ENCODE measurements at regions not wholly inside any gene's neighbourhood (a gene's known extent, or its start where the extent isn't known, plus 50 kb on each side); places are given as distances from the start of the nearest gene placed in this dataset.

DNA sequence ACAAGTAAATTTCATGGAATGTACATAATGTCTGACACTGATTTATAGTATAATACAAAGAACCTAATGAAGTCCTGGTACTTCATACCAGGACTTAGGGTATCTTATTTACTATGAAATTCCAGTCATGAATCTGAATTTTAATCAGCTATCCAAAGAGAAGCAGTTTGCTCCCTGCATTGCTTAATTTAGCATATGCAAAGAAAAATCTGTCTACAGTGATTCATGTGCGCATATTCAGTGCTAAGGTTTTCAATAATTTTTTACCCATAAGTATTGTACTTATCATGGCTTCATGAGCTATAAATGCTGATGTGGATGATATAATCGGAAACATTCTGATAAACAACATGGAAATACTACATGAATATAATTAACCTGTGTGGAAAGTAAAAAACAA lies 185.6 kb upstream of the ARHGAP42 start:
- no peaks in the 10 kb centered on the region for H3K27me3 ChIP-seq (ENCODE audit: insufficient read depth, low read length)
- H3K36me3 ChIP-seq (ENCODE audit: insufficient read depth, low read length), result no peaks in the 10 kb centered on the region
- DNase-seq (ENCODE audit: insufficient read length, low spot score, missing footprints), result no peak
- no peaks in the 10 kb centered on the region for H3K9me3 ChIP-seq (ENCODE audit: low read depth, low read length)
- TF ChIP-seq, protein P1, sequence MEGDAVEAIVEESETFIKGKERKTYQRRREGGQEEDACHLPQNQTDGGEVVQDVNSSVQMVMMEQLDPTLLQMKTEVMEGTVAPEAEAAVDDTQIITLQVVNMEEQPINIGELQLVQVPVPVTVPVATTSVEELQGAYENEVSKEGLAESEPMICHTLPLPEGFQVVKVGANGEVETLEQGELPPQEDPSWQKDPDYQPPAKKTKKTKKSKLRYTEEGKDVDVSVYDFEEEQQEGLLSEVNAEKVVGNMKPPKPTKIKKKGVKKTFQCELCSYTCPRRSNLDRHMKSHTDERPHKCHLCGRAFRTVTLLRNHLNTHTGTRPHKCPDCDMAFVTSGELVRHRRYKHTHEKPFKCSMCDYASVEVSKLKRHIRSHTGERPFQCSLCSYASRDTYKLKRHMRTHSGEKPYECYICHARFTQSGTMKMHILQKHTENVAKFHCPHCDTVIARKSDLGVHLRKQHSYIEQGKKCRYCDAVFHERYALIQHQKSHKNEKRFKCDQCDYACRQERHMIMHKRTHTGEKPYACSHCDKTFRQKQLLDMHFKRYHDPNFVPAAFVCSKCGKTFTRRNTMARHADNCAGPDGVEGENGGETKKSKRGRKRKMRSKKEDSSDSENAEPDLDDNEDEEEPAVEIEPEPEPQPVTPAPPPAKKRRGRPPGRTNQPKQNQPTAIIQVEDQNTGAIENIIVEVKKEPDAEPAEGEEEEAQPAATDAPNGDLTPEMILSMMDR (IDR thresholded peaks at IDR 0.05; ENCODE audit: extremely low read depth, low read depth, low read length), result no peak
- no peak overlapping the region for H2AFZ ChIP-seq (ENCODE audit: low read length)
- no peaks in the 10 kb centered on the region for H3K79me2 ChIP-seq (ENCODE audit: insufficient read depth, low read length)
- H4K20me1 ChIP-seq (ENCODE audit: insufficient read depth, low read length), result no peaks in the 10 kb centered on the region
- no peaks in the 10 kb centered on the region for H3K4me1 ChIP-seq (ENCODE audit: insufficient read depth, low read length)
- H3K4me3 ChIP-seq (ENCODE audit: insufficient read depth, low read length), result no peak overlapping the region
- no peak overlapping the region for H3K27ac ChIP-seq (ENCODE audit: low read depth, low read length)
- no peak overlapping the region for H3K4me2 ChIP-seq (ENCODE audit: insufficient read depth, low read length)

DNA sequence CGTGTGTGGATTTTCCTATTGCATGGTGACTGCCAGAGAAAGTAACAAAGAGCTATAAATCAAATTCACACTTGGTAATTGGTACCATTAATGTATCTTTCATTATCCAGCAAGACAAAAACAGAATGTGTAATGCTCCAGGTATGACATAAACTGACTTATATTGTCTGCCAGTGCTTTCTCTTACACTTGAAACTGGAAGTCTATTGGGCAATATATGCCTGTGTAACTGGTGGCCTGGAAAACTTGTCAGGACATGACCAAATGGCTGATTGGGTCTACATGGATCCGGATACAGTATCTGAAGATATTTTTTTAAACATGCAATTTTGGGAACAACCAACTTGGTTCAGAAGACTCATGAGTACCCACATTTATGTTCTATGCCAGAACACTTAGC lies 174.6 kb upstream of the ARHGAP42 start:
- H3K4me1 ChIP-seq (ENCODE audit: insufficient read depth, low read length), result no peaks in the 10 kb centered on the region
- TF ChIP-seq, protein P1 (IDR thresholded peaks at IDR 0.05; ENCODE audit: extremely low read depth, low read depth, low read length), result no peak
- H3K27ac ChIP-seq (ENCODE audit: low read depth, low read length), result no peak overlapping the region
- no peaks in the 10 kb centered on the region for H3K27me3 ChIP-seq (ENCODE audit: insufficient read depth, low read length)
- H3K79me2 ChIP-seq (ENCODE audit: insufficient read depth, low read length), result no peaks in the 10 kb centered on the region
- no peak for DNase-seq (ENCODE audit: insufficient read length, low spot score, missing footprints)
- no peaks in the 10 kb centered on the region for H3K9me3 ChIP-seq (ENCODE audit: low read depth, low read length)
- H3K4me2 ChIP-seq (ENCODE audit: insufficient read depth, low read length), result no peak overlapping the region
- H4K20me1 ChIP-seq (ENCODE audit: insufficient read depth, low read length), result no peaks in the 10 kb centered on the region
- no peaks in the 10 kb centered on the region for H3K36me3 ChIP-seq (ENCODE audit: insufficient read depth, low read length)
- H3K4me3 ChIP-seq (ENCODE audit: insufficient read depth, low read length), result no peak overlapping the region
- H2AFZ ChIP-seq (ENCODE audit: low read length), result no peak overlapping the region

DNA sequence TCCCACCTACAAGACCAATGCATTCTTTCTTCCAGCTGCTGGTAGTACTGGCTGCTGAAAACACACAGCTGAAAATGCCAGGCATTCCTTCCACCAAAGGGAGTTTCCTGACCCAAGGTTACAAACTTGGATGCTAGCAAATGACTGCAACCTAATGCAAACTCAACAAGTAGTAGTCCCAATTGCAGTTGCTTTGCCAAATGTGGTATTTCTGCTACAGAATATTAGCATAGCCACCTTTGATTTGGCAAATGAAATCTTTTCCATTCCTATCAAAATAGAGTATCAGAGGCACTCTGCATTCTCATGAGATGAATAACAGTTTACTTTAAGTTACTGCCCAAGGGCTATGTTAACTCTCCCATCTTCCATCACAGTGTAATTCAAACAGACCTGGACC lies 172.0 kb upstream of the ARHGAP42 start:
- Histone ChIP-seq H3K4me1 (ENCODE audit: insufficient read depth, low read length) (no peaks in the 10 kb centered on the region), H2AFZ (ENCODE audit: low read length) (no peak overlapping the region), H3K36me3 (ENCODE audit: insufficient read depth, low read length) (no peaks in the 10 kb centered on the region), H3K4me2 (ENCODE audit: insufficient read depth, low read length) (no peak overlapping the region), H4K20me1 (ENCODE audit: insufficient read depth, low read length) (no peaks in the 10 kb centered on the region), H3K4me3 (ENCODE audit: insufficient read depth, low read length) (no peak overlapping the region), H3K79me2 (ENCODE audit: insufficient read depth, low read length) (no peaks in the 10 kb centered on the region), H3K9me3 (ENCODE audit: low read depth, low read length) (no peaks in the 10 kb centered on the region), H3K27me3 (ENCODE audit: insufficient read depth, low read length) (no peaks in the 10 kb centered on the region), H3K27ac (ENCODE audit: low read depth, low read length) (no peak overlapping the region)
- TF ChIP-seq, protein P1 (IDR thresholded peaks at IDR 0.05; ENCODE audit: extremely low read depth, low read depth, low read length), result no peak
- no peak for DNase-seq (ENCODE audit: insufficient read length, low spot score, missing footprints)

DNA sequence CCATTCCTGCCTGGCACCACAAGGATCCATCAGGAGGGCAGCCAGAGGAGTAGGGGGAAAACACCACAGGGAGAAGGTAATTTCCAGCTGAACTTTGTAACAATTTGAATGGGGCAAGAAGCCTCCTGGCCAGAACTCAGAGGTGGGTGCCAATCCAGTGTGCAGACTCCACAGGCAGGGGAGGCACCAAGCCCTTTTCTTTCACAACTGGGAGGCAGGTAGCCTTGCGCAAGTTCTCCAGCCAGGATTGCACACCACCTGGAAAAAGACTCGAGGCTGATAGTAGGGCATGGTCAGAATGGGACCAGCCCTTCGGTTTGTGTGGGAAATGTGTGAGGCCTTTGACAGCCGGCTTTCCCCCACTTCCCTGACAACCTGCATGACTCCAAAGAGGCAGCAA lies 161.9 kb upstream of the ARHGAP42 start:
- Histone ChIP-seq H3K36me3 (ENCODE audit: insufficient read depth, low read length) (no peaks in the 10 kb centered on the region), H2AFZ (ENCODE audit: low read length) (no peak overlapping the region), H3K79me2 (ENCODE audit: insufficient read depth, low read length) (no peaks in the 10 kb centered on the region), H3K4me3 (ENCODE audit: insufficient read depth, low read length) (no peak overlapping the region), H3K9me3 (ENCODE audit: low read depth, low read length) (no peaks in the 10 kb centered on the region), H3K27me3 (ENCODE audit: insufficient read depth, low read length) (no peaks in the 10 kb centered on the region), H3K4me2 (ENCODE audit: insufficient read depth, low read length) (no peak overlapping the region), H4K20me1 (ENCODE audit: insufficient read depth, low read length) (no peaks in the 10 kb centered on the region), H3K27ac (ENCODE audit: low read depth, low read length) (no peak overlapping the region), H3K4me1 (ENCODE audit: insufficient read depth, low read length) (no peaks in the 10 kb centered on the region)
- no peak for DNase-seq (ENCODE audit: insufficient read length, low spot score, missing footprints)
- TF ChIP-seq, protein P1 (IDR thresholded peaks at IDR 0.05; ENCODE audit: extremely low read depth, low read depth, low read length), result no peak
